ENCODE measurements at regions not wholly inside any gene's neighbourhood (a gene's known extent, or its start where the extent isn't known, plus 50 kb on each side); places are given as distances from the start of the nearest gene placed in this dataset.

DNA sequence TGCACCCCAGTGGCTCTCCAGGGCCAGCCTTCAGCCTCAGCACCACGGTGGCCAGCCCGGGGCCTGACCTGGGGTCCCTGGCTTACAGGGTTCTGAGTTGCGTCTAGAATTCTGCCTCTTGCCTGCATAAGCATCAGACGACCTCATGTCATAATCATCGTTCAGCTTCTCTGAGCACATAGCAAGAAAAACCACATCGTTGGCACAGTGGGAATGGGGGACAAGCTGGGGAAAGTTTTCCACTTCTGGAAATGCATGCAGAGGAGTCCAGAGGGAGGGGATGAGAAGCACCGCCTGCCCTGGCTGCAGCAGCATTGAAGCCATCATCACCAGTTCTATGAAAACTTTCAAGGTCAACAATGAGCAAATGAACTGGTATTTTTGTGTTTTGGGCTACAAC is 441.0 kb upstream of the FRG1 start:
- H3K9me1 ChIP-seq (ENCODE audit: insufficient read depth, low read length), result no peaks in the 10 kb centered on the region
- no peak overlapping the region for H2BK20ac ChIP-seq (ENCODE audit: low read depth, low read length)
- no peak overlapping the region for H3K14ac ChIP-seq (replicated peaks; ENCODE audit: low read depth, low read length)
- no TSS peak for BruUV-seq (replicated peaks)
- H3K18ac ChIP-seq (ENCODE audit: low read depth, low read length), result no peak overlapping the region
- H3K4ac ChIP-seq (ENCODE audit: low read depth, low read length), result no peak overlapping the region
- TF ChIP-seq, protein P1, sequence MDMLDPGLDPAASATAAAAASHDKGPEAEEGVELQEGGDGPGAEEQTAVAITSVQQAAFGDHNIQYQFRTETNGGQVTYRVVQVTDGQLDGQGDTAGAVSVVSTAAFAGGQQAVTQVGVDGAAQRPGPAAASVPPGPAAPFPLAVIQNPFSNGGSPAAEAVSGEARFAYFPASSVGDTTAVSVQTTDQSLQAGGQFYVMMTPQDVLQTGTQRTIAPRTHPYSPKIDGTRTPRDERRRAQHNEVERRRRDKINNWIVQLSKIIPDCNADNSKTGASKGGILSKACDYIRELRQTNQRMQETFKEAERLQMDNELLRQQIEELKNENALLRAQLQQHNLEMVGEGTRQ (IDR thresholded peaks at IDR 0.05; ENCODE audit: low read depth, low read length), result no peak
- TF ChIP-seq MAFK (IDR thresholded peaks at IDR 0.05; ENCODE audit: low read depth, low read length) (no peak), RFX5 (IDR thresholded peaks at IDR 0.05; ENCODE audit: low read depth, low read length) (no peak), SMC3 (IDR thresholded peaks at IDR 0.05; ENCODE audit: low read depth, low read length) (no peak), MXI1 (IDR thresholded peaks at IDR 0.05; ENCODE audit: borderline replicate concordance, low read depth, low read length) (no peak), NFE2L2 (IDR thresholded peaks at IDR 0.05; ENCODE audit: low read depth, low read length) (no peak), RCOR1 (IDR thresholded peaks at IDR 0.05; ENCODE audit: insufficient replicate concordance, low read length) (no peak), FOS (IDR thresholded peaks at IDR 0.05; ENCODE audit: low read depth, low read length) (no peak)
- TF ChIP-seq, protein P2, sequence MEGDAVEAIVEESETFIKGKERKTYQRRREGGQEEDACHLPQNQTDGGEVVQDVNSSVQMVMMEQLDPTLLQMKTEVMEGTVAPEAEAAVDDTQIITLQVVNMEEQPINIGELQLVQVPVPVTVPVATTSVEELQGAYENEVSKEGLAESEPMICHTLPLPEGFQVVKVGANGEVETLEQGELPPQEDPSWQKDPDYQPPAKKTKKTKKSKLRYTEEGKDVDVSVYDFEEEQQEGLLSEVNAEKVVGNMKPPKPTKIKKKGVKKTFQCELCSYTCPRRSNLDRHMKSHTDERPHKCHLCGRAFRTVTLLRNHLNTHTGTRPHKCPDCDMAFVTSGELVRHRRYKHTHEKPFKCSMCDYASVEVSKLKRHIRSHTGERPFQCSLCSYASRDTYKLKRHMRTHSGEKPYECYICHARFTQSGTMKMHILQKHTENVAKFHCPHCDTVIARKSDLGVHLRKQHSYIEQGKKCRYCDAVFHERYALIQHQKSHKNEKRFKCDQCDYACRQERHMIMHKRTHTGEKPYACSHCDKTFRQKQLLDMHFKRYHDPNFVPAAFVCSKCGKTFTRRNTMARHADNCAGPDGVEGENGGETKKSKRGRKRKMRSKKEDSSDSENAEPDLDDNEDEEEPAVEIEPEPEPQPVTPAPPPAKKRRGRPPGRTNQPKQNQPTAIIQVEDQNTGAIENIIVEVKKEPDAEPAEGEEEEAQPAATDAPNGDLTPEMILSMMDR (conservative IDR thresholded peaks at IDR 0.05; ENCODE audit: low read depth, low read length), result no peak
- dilution Hi-C loops (cut with HindIII; ENCODE audit: low sequenced_read_pairs, unreplicated experiment) (no loop called here), in situ Hi-C loops (cut with MboI; ENCODE audit: low sequenced_read_pairs) (no loop called here), intact Hi-C loops (cut with micrococcal nuclease) (no loop called here)
- peaks cover 40% of the 10 kb centered on the region for H3K9me3 ChIP-seq (ENCODE audit: control insufficient read depth, insufficient read depth, low read length)
- no peak for DNase-seq
- CTCF ChIA-PET, result no interaction called here
- no peak overlapping the region for H2AFZ ChIP-seq (replicated peaks; ENCODE audit: low read length, poor library complexity)
- H3K9ac ChIP-seq (ENCODE audit: low read depth, low read length), result no peak overlapping the region
- H4K5ac ChIP-seq (ENCODE audit: low read depth, low read length), result no peak overlapping the region
- H2AK9ac ChIP-seq (replicated peaks; ENCODE audit: low read depth, low read length, poor library complexity), result no peak overlapping the region
- no peak overlapping the region for H2BK5ac ChIP-seq (ENCODE audit: low read depth, low read length, poor library complexity, severe bottlenecking)
- no peak overlapping the region for H2AK5ac ChIP-seq (ENCODE audit: low read depth, low read length)
- H4K8ac ChIP-seq (ENCODE audit: low read depth in 2 of 2, low read length in 2 of 2), result no peak overlapping the region
- no peak for ATAC-seq (ENCODE audit: low read depth)
- H3K79me1 ChIP-seq (ENCODE audit: low read depth in 1 of 2, low read length in 2 of 2), result no peaks in the 10 kb centered on the region
- H3K27ac ChIP-seq (ENCODE audit: insufficient read depth, low read length), result no peak overlapping the region
- no peak overlapping the region for H4K91ac ChIP-seq (ENCODE audit: insufficient read depth, low read depth, low read length)
- no peak overlapping the region for H3K4me2 ChIP-seq (ENCODE audit: low read depth, low read length)
- no peak overlapping the region for H3K56ac ChIP-seq (ENCODE audit: extremely low read depth, insufficient read depth, low read length)
- H3K4me1 ChIP-seq (ENCODE audit: control insufficient read depth, insufficient read depth, low read length), result no peaks in the 10 kb centered on the region
- H4K20me1 ChIP-seq (ENCODE audit: insufficient read depth, low read length), result no peaks in the 10 kb centered on the region
- H3K27me3 ChIP-seq (ENCODE audit: control insufficient read depth, insufficient read depth, low read length), result no peaks in the 10 kb centered on the region
- no peaks in the 10 kb centered on the region for H3K36me3 ChIP-seq (ENCODE audit: control insufficient read depth, insufficient read depth, low read length)
- no peak overlapping the region for H2BK15ac ChIP-seq (ENCODE audit: low read depth, low read length)
- H2BK120ac ChIP-seq (ENCODE audit: low read depth, low read length), result no peak overlapping the region
- POLR2A ChIA-PET (ENCODE audit: unreplicated experiment), result no interaction called here
- 20% methylated on average over 1 of the region's 7 CpGs; no CpG with 5 or more reads in 1 of the 2 experiments for WGBS, 2 experiments (ENCODE audit: extremely low coverage in 2 of 2, insufficient read length in 1 of 2)
- H3K4me3 ChIP-seq (ENCODE audit: insufficient read depth, low read depth, low read length), result no peak overlapping the region
- no peak overlapping the region for H3K23ac ChIP-seq (ENCODE audit: low read depth, low read length)

Measured in IMR-90 (cell line).